Parathyroid adenoma (tissue), 2 donors: ENCODE measurements at regions not wholly inside any gene's neighbourhood (a gene's known extent, or its start where the extent isn't known, plus 50 kb on each side); places are given as distances from the start of the nearest gene placed in this dataset.

Source experiments
- H2AFZ ChIP-seq: fragments of 300-600 bp; sonication (generic); one replicate; pipeline ENCODE4 v1.7.0; 2017; ENCODE audit warnings: antibody characterized with exemption, mild to moderate bottlenecking
- H3K27ac ChIP-seq: fragments of 300-600 bp; sonication (generic); one replicate; pipeline ENCODE4 v1.7.0; 2017
- H3K27me3 ChIP-seq: fragments of 300-600 bp; sonication (generic); one replicate; pipeline ENCODE4 v1.7.0; 2017; ENCODE audit warnings: low read length; ENCODE audit not compliant: control insufficient read depth, insufficient read depth
- H3K36me3 ChIP-seq: fragments of 300-600 bp; sonication (generic); one replicate; pipeline ENCODE4 v1.7.0; 2017; ENCODE audit warnings: low read length; ENCODE audit not compliant: control insufficient read depth, insufficient read depth
- H3K4me1 ChIP-seq: fragments of 300-600 bp; sonication (generic); one replicate; pipeline ENCODE4 v1.7.0; 2017; ENCODE audit warnings: control low read depth
- H3K4me2 ChIP-seq: fragments of 300-600 bp; sonication (generic); one replicate; pipeline ENCODE4 v1.7.0; 2017; ENCODE audit warnings: low read length
- H3K4me3 ChIP-seq: fragments of 300-600 bp; sonication (generic); one replicate; pipeline ENCODE4 v1.7.0; 2017; ENCODE audit warnings: low read depth, low read length
- H3K79me2 ChIP-seq: fragments of 300-600 bp; sonication (generic); one replicate; pipeline ENCODE4 v1.7.0; 2017; ENCODE audit warnings: control low read depth
- H3K9ac ChIP-seq: fragments of 300-600 bp; sonication (generic); one replicate; pipeline ENCODE4 v1.7.0; 2017; ENCODE audit warnings: mild to moderate bottlenecking
- H3K9me3 ChIP-seq: fragments of 300-600 bp; sonication (generic); one replicate; pipeline ENCODE4 v1.7.0; 2017; ENCODE audit warnings: low read length; ENCODE audit not compliant: control insufficient read depth
- CTCF ChIP-seq: fragments of 300-600 bp; sonication (generic); IDR thresholded peaks from one replicate; pipeline ENCODE4 v1.7.0; 2017; ENCODE audit warnings: antibody characterized with exemption, mild to moderate bottlenecking
- donor health status: primary hyperparathyroidism.

DNA sequence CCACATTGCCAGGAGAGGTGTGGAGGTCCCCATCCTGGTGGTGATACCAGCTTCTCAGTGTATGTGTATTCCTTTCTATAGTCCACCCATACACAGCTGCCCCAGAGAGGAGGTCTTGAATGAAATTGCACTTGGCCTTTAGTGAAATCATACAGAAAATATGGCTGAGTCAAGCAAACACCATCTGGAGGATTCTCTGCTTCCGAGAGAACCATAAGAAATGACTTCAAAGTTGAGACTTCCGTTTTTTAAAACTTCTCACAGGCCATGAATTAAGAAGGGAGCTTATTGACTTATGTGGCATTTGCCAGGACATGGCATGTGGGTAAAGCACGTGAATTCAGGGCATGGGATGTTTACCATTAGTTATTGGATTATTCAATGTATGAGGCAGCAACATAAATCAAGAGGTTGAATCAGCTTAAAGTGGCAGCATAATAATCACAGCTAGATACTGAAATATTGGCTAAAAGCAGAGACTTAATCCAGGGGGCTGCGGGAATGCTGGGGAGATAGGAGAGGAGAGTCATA lies 119.1 kb upstream of the MTNR1B start:
- Histone ChIP-seq H3K4me3 (no peak overlapping the region), H2AFZ (no peak overlapping the region), H3K79me2 (no peaks in the 10 kb centered on the region), H3K27ac (no peak overlapping the region), H3K9me3 (no peaks in the 10 kb centered on the region), H3K9ac (no peak overlapping the region), H3K4me2 (no peak overlapping the region), H3K36me3 (no peaks in the 10 kb centered on the region), H3K27me3 (no peaks in the 10 kb centered on the region), H3K4me1 (no peaks in the 10 kb centered on the region)
- no peak for TF ChIP-seq CTCF

DNA sequence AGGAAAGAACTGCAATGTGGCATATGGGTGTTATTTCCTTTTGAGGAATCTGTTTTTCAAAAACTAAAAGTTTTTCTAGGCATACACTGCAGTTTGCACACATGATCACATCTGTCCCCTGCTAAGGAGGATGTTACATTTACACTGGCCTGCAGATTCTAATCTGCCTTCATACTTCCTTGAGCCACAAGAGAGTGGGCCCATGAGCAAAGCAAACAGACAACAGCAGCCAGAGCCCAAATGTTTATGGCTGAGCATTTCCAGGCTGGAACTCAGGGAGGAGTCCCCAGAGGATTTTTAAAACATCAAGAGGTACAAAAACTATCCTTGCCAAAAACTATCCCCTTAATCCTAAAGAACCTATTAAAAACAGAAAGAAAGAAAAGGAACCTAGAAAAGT lies 117.2 kb upstream of the MTNR1B start:
- Histone ChIP-seq H3K4me2 (no peak overlapping the region), H3K4me1 (no peaks in the 10 kb centered on the region), H3K4me3 (no peak overlapping the region), H3K27ac (no peak overlapping the region), H3K9me3 (no peaks in the 10 kb centered on the region), H2AFZ (no peak overlapping the region), H3K9ac (no peak overlapping the region), H3K36me3 (no peaks in the 10 kb centered on the region), H3K79me2 (no peaks in the 10 kb centered on the region), H3K27me3 (no peaks in the 10 kb centered on the region)
- TF ChIP-seq CTCF: no peak

DNA sequence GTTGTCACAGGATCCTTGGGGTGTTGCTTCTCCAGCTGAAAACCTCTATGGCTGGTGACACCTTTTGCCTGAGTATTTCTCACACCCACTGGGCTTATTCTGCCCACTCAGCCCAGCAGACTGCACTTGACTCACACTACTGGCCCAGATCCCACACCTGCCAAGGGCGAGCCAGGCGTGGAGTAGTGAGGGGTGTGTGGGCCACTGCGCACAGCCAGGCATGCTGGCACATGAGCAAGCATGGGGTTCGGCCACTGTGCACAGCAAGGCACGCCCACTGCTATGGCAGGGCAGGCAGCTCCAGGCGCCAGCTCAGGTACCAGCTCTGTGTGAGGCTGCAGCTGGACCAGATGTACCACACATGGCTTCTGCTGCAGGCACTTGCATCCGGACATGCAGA lies 116.5 kb upstream of the MTNR1B start:
- Histone ChIP-seq H3K27me3 (no peaks in the 10 kb centered on the region), H3K4me3 (no peak overlapping the region), H3K79me2 (no peaks in the 10 kb centered on the region), H3K36me3 (no peaks in the 10 kb centered on the region), H3K27ac (no peak overlapping the region), H3K4me1 (no peaks in the 10 kb centered on the region), H3K4me2 (no peak overlapping the region), H2AFZ (no peak overlapping the region), H3K9me3 (no peaks in the 10 kb centered on the region), H3K9ac (no peak overlapping the region)
- TF ChIP-seq CTCF: no peak

DNA sequence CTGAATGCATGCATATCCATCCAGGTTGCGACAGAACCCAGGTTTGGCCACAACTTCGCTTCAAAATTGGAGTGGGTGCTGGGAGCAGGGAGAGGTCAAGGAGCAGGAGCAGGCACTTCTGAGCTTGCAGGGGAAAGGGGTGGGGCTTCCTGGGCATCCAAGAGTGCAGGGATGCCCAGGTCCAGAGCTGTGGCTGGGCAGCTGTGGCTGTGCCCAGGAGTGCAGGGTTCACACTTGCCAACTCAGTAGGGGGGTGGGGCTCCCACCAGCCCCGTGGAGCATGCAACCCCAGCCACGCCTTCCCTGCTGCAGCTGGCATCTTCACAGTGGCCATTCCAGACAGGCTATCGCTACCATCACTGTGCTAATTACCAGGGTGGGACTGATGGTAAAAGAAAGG lies 115.3 kb upstream of the MTNR1B start:
- no peak overlapping the region for H3K4me3 ChIP-seq
- H3K9me3 ChIP-seq: no peaks in the 10 kb centered on the region
- H3K4me2 ChIP-seq: no peak overlapping the region
- no peaks in the 10 kb centered on the region for H3K36me3 ChIP-seq
- no peaks in the 10 kb centered on the region for H3K27me3 ChIP-seq
- H3K27ac ChIP-seq: no peak overlapping the region
- H3K9ac ChIP-seq: no peak overlapping the region
- TF ChIP-seq CTCF: no peak
- H3K4me1 ChIP-seq: no peaks in the 10 kb centered on the region
- no peak overlapping the region for H2AFZ ChIP-seq
- H3K79me2 ChIP-seq: no peaks in the 10 kb centered on the region

- H3K27ac ChIP-seq: no peak overlapping the region
- H3K4me3 ChIP-seq: no peak overlapping the region
- no peak overlapping the region for H3K4me2 ChIP-seq
- no peaks in the 10 kb centered on the region for H3K36me3 ChIP-seq
- no peaks in the 10 kb centered on the region for H3K27me3 ChIP-seq
- no peaks in the 10 kb centered on the region for H3K4me1 ChIP-seq
- TF ChIP-seq CTCF: no peak
- no peak overlapping the region for H3K9ac ChIP-seq
- no peak overlapping the region for H2AFZ ChIP-seq
- no peaks in the 10 kb centered on the region for H3K9me3 ChIP-seq
- H3K79me2 ChIP-seq: no peaks in the 10 kb centered on the region
These were observed 114.5 kb upstream of the MTNR1B start for GRCh38 chr11:92854952-92855351.
